Mesendoderm (in vitro differentiated cells): ENCODE measurements at regions not wholly inside any gene's neighbourhood (a gene's known extent, or its start where the extent isn't known, plus 50 kb on each side); places are given as distances from the start of the nearest gene placed in this dataset.

Experiments
- DNase-seq: peaks from one replicate; pipeline ENCODE4 v3.0.0; 2013
- H2AK5ac ChIP-seq: 2 replicates; pipeline ENCODE4 v1.6.1; 2013; ENCODE audit warnings: low read length, inconsistent platforms
- H2BK120ac ChIP-seq: 2 replicates; pipeline ENCODE4 v1.6.1; 2013; ENCODE audit warnings: low read depth, mild to moderate bottlenecking, low read length, moderate library complexity, mixed read lengths
- H2BK15ac ChIP-seq: replicated peaks from 2 replicates; pipeline ENCODE4 v1.6.1; 2013; ENCODE audit warnings: low read depth, mild to moderate bottlenecking, moderate library complexity
- H2BK5ac ChIP-seq: 2 replicates; pipeline ENCODE4 v1.6.1; 2013; ENCODE audit warnings: low read length, inconsistent platforms
- H3K18ac ChIP-seq: 2 replicates; pipeline ENCODE4 v1.6.1; 2013; ENCODE audit warnings: mild to moderate bottlenecking, low read length, mixed read lengths
- H3K23ac ChIP-seq: one replicate; pipeline ENCODE4 v1.6.1; 2013; ENCODE audit warnings: low read length
- H3K27ac ChIP-seq: 2 replicates; pipeline ENCODE4 v1.5.1; 2013; ENCODE audit warnings: low read depth, mild to moderate bottlenecking, inconsistent platforms, low read length, moderate library complexity
- H3K27me3 ChIP-seq: 2 replicates; pipeline ENCODE4 v1.6.1; 2013; ENCODE audit warnings: low read length, control low read depth, mild to moderate bottlenecking, inconsistent platforms; ENCODE audit not compliant: insufficient read depth, poor library complexity
- H3K36me3 ChIP-seq: 2 replicates; pipeline ENCODE4 v1.6.1; 2013; ENCODE audit warnings: low read length, inconsistent platforms; ENCODE audit not compliant: control insufficient read depth, insufficient read depth
- H3K4ac ChIP-seq: one replicate; pipeline ENCODE4 v1.6.1; 2013; ENCODE audit warnings: low read depth, mild to moderate bottlenecking, low read length, moderate library complexity
- H3K4me1 ChIP-seq: 2 replicates; pipeline ENCODE4 v1.6.1; 2013; ENCODE audit warnings: low read depth, low read length, inconsistent platforms; ENCODE audit not compliant: control insufficient read depth
- H3K4me2 ChIP-seq: 2 replicates; pipeline ENCODE4 v1.6.1; 2013; ENCODE audit warnings: low read length
- H3K4me3 ChIP-seq: 2 replicates; pipeline ENCODE4 v1.5.1; 2013; ENCODE audit warnings: mild to moderate bottlenecking, low read length
- H3K56ac ChIP-seq: one replicate; pipeline ENCODE4 v1.6.1; 2013; ENCODE audit warnings: low read length
- H3K79me1 ChIP-seq: 2 replicates; pipeline ENCODE4 v1.6.1; 2013; ENCODE audit warnings: low read length, inconsistent platforms
- H3K79me2 ChIP-seq: 2 replicates; pipeline ENCODE4 v1.6.1; 2013; ENCODE audit warnings: mild to moderate bottlenecking, low read length; ENCODE audit not compliant: control insufficient read depth, insufficient read depth
- H3K9ac ChIP-seq: 2 replicates; pipeline ENCODE4 v1.6.1; 2013; ENCODE audit warnings: low read length, inconsistent platforms
- H4K5ac ChIP-seq: one replicate; pipeline ENCODE4 v1.6.1; 2013; ENCODE audit warnings: low read length
- H4K8ac ChIP-seq: one replicate; pipeline ENCODE4 v1.6.1; 2013; ENCODE audit warnings: low read depth, mild to moderate bottlenecking, control low read depth, low read length, moderate library complexity
- WGBS: extraction: QIAGEN DNeasy Blood & Tissue Kit; methylation state at CpG from one replicate; pipeline ENCODE4 v1.1.7; 2013; ENCODE audit warnings: low lambda C conversion rate, missing lambda C conversion rate; ENCODE audit not compliant: insufficient coverage; ENCODE audit errors: extremely low coverage; 5-methylcytosine and 5-hydroxymethylcytosine counted together

DNA sequence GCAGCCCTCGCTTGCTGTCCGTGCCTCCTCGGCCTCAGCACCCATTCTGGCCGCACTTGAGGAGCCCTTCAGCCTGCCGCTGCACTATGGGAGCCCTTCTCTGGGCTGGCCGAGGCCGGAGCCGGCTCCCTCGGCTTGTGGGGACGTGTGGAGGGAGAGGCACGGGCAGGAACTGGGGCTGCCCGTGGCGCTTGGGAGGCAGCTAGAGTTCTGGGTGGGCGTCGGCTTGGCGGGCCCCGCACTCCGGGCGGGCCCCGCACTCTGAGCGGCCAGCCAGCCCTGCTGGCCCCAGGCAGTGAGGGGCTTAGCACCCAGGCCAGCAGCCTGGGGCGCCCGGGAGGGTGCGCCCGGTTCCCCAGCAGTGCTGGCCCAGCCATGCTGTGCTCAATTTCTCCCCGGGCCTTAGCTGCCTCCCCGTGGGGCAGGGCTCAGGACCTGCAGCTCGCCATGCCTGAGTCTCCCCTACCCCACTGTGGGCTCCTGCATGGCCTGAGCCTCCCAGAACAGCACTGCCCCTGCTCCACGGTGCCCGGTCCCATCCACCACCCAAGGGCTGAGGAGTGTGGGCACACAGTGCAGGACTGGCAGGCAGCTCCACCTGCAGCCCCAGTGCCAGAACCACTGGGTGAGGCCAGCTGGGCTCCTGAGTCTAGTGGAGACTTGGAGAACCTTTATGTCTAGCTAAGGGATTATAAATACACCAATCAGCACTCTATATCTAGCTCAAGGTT, 240.0 kb upstream of the PRR20A start:
- Histone ChIP-seq H3K27me3 (no peaks in the 10 kb centered on the region), H2BK5ac (no peak overlapping the region), H2BK15ac (no peak overlapping the region), H3K23ac (no peak overlapping the region), H3K9ac (no peak overlapping the region), H3K4me3 (no peak overlapping the region), H2AK5ac (no peak overlapping the region), H3K18ac (no peak overlapping the region), H3K4me2 (no peak overlapping the region), H4K8ac (no peak overlapping the region), H3K4ac (no peak overlapping the region), H2BK120ac (no peak overlapping the region), H4K5ac (no peak overlapping the region), H3K27ac (no peak overlapping the region), H3K36me3 (no peaks in the 10 kb centered on the region), H3K79me1 (no peaks in the 10 kb centered on the region), H3K79me2 (no peaks in the 10 kb centered on the region), H3K56ac (no peak overlapping the region), H3K4me1 (no peaks in the 10 kb centered on the region)
- no peak for DNase-seq
- no CpG with 5 or more reads among the region's 30 CpGs for WGBS

DNA sequence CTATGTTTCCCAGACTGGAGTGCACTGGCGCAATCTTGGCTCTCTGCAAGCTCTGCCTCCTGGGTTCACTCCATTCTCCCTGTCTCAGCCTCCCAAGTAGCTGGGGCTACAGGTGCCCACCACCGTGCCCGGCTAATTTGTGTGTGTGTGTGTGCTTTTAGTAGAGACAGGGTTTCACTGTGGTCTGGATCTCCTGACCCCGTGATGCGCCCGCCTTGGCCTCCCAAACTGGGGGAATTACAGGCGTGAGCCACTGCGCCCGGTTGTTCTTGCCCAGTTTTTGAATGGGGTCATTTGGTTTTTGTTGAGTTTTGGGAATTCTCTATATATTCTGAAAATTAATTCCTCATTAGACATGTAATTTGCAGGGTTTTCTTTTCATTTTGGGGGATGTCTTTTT, 238.4 kb upstream of the PRR20A start:
- Histone ChIP-seq H2BK5ac (no peak overlapping the region), H3K4ac (no peak overlapping the region), H4K8ac (no peak overlapping the region), H3K79me1 (no peaks in the 10 kb centered on the region), H3K4me2 (no peak overlapping the region), H3K27ac (no peak overlapping the region), H3K4me3 (no peak overlapping the region), H3K23ac (no peak overlapping the region), H3K4me1 (no peaks in the 10 kb centered on the region), H3K79me2 (no peaks in the 10 kb centered on the region), H2BK15ac (no peak overlapping the region), H3K27me3 (no peaks in the 10 kb centered on the region), H4K5ac (no peak overlapping the region), H3K9ac (no peak overlapping the region), H2AK5ac (no peak overlapping the region), H3K36me3 (no peaks in the 10 kb centered on the region), H2BK120ac (no peak overlapping the region), H3K18ac (no peak overlapping the region), H3K56ac (no peak overlapping the region)
- WGBS, result no CpG with 5 or more reads among the region's 9 CpGs
- no peak for DNase-seq

DNA sequence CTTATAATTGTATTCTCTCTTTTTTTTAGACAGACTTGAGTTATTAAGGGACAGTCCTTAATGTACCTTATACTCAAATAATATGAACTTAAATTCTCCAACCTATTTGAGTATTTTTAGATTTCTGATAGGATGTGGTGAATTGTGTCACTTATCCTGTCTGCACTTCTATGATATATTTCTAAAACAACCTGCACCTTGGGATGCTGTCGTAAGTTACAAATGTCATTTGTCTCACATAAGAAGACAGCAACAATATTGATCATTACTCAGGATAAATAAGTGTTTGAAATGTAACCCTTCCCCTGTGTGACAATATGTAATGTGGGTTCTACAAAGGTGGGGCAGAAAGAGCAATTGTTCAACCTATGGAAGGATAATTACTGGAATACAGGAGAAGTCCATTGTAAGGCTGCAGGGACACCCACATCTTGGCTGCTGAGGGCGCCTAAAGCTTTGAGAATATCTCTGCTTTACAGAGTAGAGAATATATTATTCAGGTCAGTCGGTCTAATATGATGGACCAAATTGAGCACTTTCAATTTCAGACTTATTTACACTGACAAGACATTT, 236.9 kb upstream of the PRR20A start:
- no peaks in the 10 kb centered on the region for H3K4me1 ChIP-seq
- H3K4me2 ChIP-seq, result no peak overlapping the region
- no peaks in the 10 kb centered on the region for H3K79me2 ChIP-seq
- no peak overlapping the region for H2BK15ac ChIP-seq
- no peaks in the 10 kb centered on the region for H3K79me1 ChIP-seq
- no peak overlapping the region for H3K9ac ChIP-seq
- WGBS, result no CpG with 5 or more reads among the region's 3 CpGs
- H3K27me3 ChIP-seq, result no peaks in the 10 kb centered on the region
- H3K4me3 ChIP-seq, result no peak overlapping the region
- DNase-seq, result no peak
- no peak overlapping the region for H2BK120ac ChIP-seq
- H3K56ac ChIP-seq, result no peak overlapping the region
- H3K23ac ChIP-seq, result no peak overlapping the region
- H4K5ac ChIP-seq, result no peak overlapping the region
- H2AK5ac ChIP-seq, result no peak overlapping the region
- no peak overlapping the region for H4K8ac ChIP-seq
- H2BK5ac ChIP-seq, result no peak overlapping the region
- no peak overlapping the region for H3K27ac ChIP-seq
- no peaks in the 10 kb centered on the region for H3K36me3 ChIP-seq
- H3K4ac ChIP-seq, result no peak overlapping the region
- H3K18ac ChIP-seq, result no peak overlapping the region

DNA sequence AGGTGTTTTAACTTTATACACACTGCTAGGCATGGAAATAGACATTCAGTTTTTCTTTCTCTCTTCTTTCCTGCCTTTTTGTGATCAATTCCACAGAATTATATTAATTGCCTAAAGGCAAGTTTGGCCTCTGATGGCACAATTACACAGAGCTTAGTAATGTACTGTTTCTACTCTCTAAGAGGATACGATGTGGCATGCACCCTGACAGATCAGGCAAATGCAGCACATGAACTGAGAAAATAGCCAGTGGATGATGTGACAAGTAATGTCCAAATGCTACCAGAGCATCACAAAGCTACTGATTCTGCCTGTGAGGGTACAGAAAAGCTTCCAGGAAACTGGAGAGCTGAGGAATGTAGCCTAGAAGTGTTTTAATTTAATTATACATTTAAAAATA, 233.8 kb upstream of the PRR20A start:
- no peak overlapping the region for H3K4me3 ChIP-seq
- no peaks in the 10 kb centered on the region for H3K4me1 ChIP-seq
- no CpG with 5 or more reads among the region's 1 CpG for WGBS
- no peak overlapping the region for H2AK5ac ChIP-seq
- H4K8ac ChIP-seq, result no peak overlapping the region
- no peak overlapping the region for H2BK15ac ChIP-seq
- H3K79me1 ChIP-seq, result no peaks in the 10 kb centered on the region
- H3K36me3 ChIP-seq, result no peaks in the 10 kb centered on the region
- H3K18ac ChIP-seq, result no peak overlapping the region
- no peak overlapping the region for H3K27ac ChIP-seq
- H3K27me3 ChIP-seq, result no peaks in the 10 kb centered on the region
- no peak overlapping the region for H3K9ac ChIP-seq
- H3K23ac ChIP-seq, result no peak overlapping the region
- H3K4ac ChIP-seq, result no peak overlapping the region
- DNase-seq, result no peak
- H2BK120ac ChIP-seq, result no peak overlapping the region
- no peak overlapping the region for H2BK5ac ChIP-seq
- no peaks in the 10 kb centered on the region for H3K79me2 ChIP-seq
- no peak overlapping the region for H4K5ac ChIP-seq
- no peak overlapping the region for H3K56ac ChIP-seq
- H3K4me2 ChIP-seq, result no peak overlapping the region

DNA sequence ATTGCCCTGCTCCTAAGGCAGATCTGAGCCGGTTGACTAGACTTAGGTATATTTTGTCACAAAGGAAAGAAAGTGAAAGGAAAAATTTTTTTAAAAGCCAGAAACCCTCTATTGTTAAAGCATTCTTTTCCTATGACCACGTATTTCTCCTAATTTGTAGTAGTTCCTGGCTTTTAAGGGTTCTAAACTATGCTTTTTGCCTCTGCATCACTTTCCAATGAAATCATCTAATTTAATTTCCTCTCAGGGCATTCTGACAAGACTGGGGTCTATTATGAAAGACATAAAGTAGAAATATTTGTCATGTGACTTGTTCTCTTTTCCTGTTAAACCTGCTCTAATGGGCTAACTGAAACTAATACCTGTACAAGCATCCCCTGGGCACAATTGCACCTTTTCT, 233.0 kb upstream of the PRR20A start:
- Histone ChIP-seq H3K27me3 (no peaks in the 10 kb centered on the region), H3K18ac (no peak overlapping the region), H3K23ac (no peak overlapping the region), H4K8ac (no peak overlapping the region), H3K36me3 (no peaks in the 10 kb centered on the region), H3K4me2 (no peak overlapping the region), H2BK120ac (no peak overlapping the region), H3K56ac (no peak overlapping the region), H3K4me1 (no peaks in the 10 kb centered on the region), H3K4ac (no peak overlapping the region), H4K5ac (no peak overlapping the region), H2AK5ac (no peak overlapping the region), H3K27ac (no peak overlapping the region), H2BK15ac (no peak overlapping the region), H2BK5ac (no peak overlapping the region), H3K9ac (no peak overlapping the region), H3K79me2 (no peaks in the 10 kb centered on the region), H3K79me1 (no peaks in the 10 kb centered on the region), H3K4me3 (no peak overlapping the region)
- no CpG with 5 or more reads among the region's 2 CpGs for WGBS
- no peak for DNase-seq
